ENCODE measurements at regions not wholly inside any gene's neighbourhood (a gene's known extent, or its start where the extent isn't known, plus 50 kb on each side); places are given as distances from the start of the nearest gene placed in this dataset.

GRCh38 chr5:173557123-173557903 is 59.1 kb downstream of the BOD1 start:
- Mint-ChIP-seq H3K27me3 (peaks cover 5% of the 10 kb centered on the region), H3K4me3 (no peak overlapping the region), H3K4me1 (ENCODE audit: low read depth) (no peaks in the 10 kb centered on the region), H3K27ac (no peak overlapping the region), H3K36me3 (ENCODE audit: low read depth) (no peaks in the 10 kb centered on the region), H3K9me3 (no peaks in the 10 kb centered on the region)
- no peak for TF ChIP-seq CTCF (IDR thresholded peaks at IDR 0.05)
- intact Hi-C loops (cut with micrococcal nuclease), result no loop called here
- ChIA-PET CTCF (interaction anchor here (1.2 kb wide), 1 partner anchor 16 kb away, joined by 4 read pairs; no protein-coding TSS in a partner anchor), POLR2A (no interaction called here)
- DNase-seq (no peak), ATAC-seq (no peak)

GRCh38 chr5:173556142-173557028 is 60.1 kb downstream of the BOD1 start:
- H3K9me3 Mint-ChIP-seq, result no peaks in the 10 kb centered on the region
- intact Hi-C loops (cut with micrococcal nuclease), result no loop called here
- ATAC-seq, result no peak
- CTCF ChIA-PET, result interaction anchor here (1.2 kb wide), 1 partner anchor 17 kb away, joined by 4 read pairs; no protein-coding TSS in a partner anchor
- no peak overlapping the region for H3K27ac Mint-ChIP-seq
- POLR2A ChIA-PET, result no interaction called here
- peaks cover 3% of the 10 kb centered on the region for H3K27me3 Mint-ChIP-seq
- TF ChIP-seq CTCF (IDR thresholded peaks at IDR 0.05), result no peak
- DNase-seq, result no peak
- no peaks in the 10 kb centered on the region for H3K4me1 Mint-ChIP-seq (ENCODE audit: low read depth)
- H3K4me3 Mint-ChIP-seq, result no peak overlapping the region
- H3K36me3 Mint-ChIP-seq (ENCODE audit: low read depth), result no peaks in the 10 kb centered on the region

- CTCF ChIA-PET, result no interaction called here
- no peak for ATAC-seq
Observed at GRCh38 chr5:173554989-173555705, 61.3 kb downstream of the BOD1 start.

GRCh38 chr5:173554038-173554955 is 62.2 kb downstream of the BOD1 start:
- H3K4me3 Mint-ChIP-seq, result no peak overlapping the region
- H3K27ac Mint-ChIP-seq, result no peak overlapping the region

More at GRCh38 chr5:173554989-173555705, 61.3 kb downstream of the BOD1 start:
- Mint-ChIP-seq H3K27ac (no peak overlapping the region), H3K27me3 (peaks cover 2% of the 10 kb centered on the region), H3K9me3 (no peaks in the 10 kb centered on the region), H3K4me1 (ENCODE audit: low read depth) (no peaks in the 10 kb centered on the region), H3K36me3 (ENCODE audit: low read depth) (no peaks in the 10 kb centered on the region), H3K4me3 (no peak overlapping the region)
- DNase-seq, result no peak
- POLR2A ChIA-PET, result no interaction called here
- intact Hi-C loops (cut with micrococcal nuclease), result no loop called here
- TF ChIP-seq CTCF (IDR thresholded peaks at IDR 0.05), result no peak

More at GRCh38 chr5:173554038-173554955, 62.2 kb downstream of the BOD1 start:
- H3K36me3 Mint-ChIP-seq (ENCODE audit: low read depth), result no peaks in the 10 kb centered on the region
- no peak for ATAC-seq
- intact Hi-C loops (cut with micrococcal nuclease), result no loop called here
- TF ChIP-seq CTCF (IDR thresholded peaks at IDR 0.05), result no peak
- H3K4me1 Mint-ChIP-seq (ENCODE audit: low read depth), result no peaks in the 10 kb centered on the region
- ChIA-PET POLR2A (no interaction called here), CTCF (interaction anchor here (0.9 to 1.2 kb wide), 2 partner anchors 13 to 19 kb away, joined by 3 read pairs; no protein-coding TSS in a partner anchor)
- no peak for DNase-seq
- peaks cover 2% of the 10 kb centered on the region for H3K27me3 Mint-ChIP-seq
- H3K9me3 Mint-ChIP-seq, result no peaks in the 10 kb centered on the region
